ENCODE measurements at regions not wholly inside any gene's neighbourhood (a gene's known extent, or its start where the extent isn't known, plus 50 kb on each side); places are given as distances from the start of the nearest gene placed in this dataset.
"Not testable (repeated sequence)": the region's sequence is repeated elsewhere in the genome, so short reads cannot be mapped to it uniquely, and the experiment has no call there.

DNA sequence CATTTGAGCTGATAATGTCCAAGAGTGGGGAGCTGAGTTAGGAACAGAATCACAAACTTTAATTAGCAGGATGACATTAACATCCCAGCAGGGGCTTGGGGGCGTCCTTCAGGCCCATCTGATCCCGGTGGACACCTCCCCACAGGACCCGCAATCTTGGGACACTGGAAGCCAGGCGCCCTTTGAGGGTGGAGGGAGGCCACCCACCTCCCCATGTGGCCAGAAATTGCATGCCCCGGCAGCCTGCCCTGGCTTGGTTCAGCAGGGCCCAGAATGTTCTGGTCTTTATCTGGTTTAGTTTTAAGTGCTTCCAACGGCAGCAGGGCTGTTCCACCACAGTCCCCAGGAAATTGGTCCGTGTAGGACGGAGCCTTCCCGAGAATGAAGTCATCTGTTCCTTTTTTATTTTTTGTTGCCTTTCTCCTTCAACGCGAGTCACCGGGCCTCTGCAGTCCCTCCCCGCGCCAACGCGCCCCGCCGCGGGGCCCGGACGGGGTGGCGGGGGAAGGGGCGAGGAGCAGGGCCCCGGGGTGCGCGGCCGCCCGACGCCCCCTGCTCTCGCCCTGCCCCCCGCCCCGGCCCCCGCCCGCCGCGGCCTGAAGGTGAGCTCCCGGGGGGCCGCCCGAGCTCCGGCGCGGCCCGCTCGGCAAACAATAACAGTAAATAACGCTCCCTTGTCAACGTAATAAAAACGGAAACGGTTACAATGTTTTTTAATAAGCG, 207.9 kb downstream of the C9orf50 start:
- DNase-seq: peak; percentile 56
- peak; percentile 24 for ATAC-seq

- ATAC-seq, DNase-seq: not testable (repeated sequence)
Observed at GRCh38 chr9:129412176-129412813, 208.6 kb downstream of the C9orf50 start.

DNA sequence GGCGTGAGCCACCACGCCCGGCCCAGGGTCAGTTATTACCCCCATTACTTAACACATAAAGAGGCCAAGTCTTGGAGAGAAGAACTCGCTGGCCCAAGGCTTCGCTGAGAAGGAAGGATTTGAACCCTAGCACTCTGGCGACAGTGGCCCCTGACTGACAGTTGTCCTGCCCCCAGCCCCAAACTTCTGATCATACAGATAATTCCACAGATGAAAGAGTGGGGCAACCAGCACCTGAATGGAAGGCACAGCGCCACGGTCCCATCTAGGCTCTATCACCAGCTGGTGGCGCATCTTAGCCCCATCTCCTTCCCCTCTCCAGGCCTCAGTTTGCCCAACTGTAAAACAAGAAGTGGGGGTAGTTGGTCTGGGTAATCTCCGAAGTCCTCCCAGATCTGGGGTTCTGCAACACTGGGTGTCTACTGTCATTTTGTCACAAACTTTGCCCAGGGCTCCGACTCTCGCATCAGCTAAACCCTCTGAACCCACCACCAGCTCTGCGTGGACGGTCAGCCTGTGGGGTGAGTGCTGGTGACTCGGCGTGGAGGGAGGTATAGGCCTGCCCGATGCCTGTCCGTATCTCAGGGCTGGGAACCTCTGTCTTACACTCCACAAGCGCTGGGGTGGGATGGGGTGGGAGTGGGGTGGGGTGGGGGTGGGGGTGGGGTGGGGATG, 209.3 kb downstream of the C9orf50 start:
- no peak for ATAC-seq
- DNase-seq: no peak

DNA sequence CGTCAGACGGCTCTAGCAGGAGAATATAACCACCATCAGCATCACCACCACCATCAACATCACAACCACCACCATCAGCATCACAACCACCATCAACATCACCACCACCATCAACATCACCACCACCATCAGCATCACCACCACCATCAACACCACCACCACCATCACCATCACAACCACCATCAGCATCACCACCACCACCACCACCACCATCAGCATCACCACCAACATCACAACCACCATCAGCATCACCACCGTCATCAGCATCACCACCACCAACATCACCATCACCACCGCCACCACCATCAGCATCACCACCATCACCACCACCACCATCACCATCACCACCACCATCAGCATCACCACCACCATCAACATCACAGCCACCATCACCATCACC, 210.7 kb downstream of the C9orf50 start:
- ATAC-seq (no peak), DNase-seq (no peak)

DNA sequence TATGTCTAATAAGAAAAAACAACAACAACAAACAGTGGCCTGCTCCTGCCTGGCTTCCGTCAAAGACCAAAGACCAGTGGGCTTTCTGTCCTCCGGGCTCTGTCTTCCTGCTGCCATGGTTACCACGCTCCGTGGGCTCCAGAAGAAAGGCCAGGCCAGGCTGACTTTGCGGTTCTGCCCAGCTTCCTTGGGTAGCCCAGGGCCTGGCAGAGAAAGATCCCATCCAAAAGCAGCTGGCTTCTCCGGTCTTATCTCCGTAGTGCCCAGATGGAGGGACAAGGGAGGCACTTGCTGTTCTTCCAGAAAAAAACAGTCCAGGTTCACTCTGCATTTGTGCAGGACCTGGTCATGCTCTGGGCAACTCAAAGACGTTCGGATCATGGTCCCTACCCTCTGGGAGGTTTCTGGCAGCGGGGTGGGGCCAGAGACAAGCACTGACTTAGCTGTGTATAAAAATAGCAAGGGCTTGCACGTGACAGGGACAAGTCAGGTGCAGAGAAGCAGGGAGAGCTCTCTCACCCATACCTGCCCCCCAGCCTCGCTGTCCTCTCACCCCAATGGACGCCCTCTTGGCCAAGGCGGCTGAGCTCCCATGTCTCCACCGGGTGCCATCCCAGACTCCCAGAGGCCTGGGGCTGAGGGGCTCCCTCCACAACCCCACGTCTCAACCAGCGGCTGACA, 212.2 kb downstream of the C9orf50 start:
- ATAC-seq (no peak), DNase-seq (no peak)

GRCh38 chr9:129407905-129408452, 212.9 kb downstream of the C9orf50 start:
- ATAC-seq: no peak
- DNase-seq: no peak

- ATAC-seq (no peak), DNase-seq (no peak)
Observed at GRCh38 chr9:129406278-129407225, 214.3 kb downstream of the C9orf50 start.

DNA sequence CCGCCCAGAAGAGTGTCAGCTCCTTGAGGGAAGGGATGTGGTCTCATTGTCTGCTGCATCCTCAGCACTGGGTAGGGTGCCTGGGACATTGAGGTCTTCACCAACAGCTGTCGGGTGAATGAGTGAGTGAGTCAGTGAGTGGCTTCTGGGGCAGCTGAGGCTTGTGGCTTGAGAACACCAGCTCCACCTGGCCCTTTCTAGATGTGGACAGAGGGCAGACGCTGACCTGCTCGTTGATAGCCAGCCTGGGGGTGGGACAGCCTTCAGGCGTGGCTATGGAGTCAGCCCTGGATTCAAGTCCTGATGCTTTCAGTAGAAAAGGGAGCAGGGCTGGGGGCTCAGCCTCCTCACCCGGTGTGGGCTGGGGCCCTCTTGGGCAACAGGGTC, 215.1 kb downstream of the C9orf50 start:
- ATAC-seq (no peak), DNase-seq (no peak)

GRCh38 chr9:129405089-129405826, 215.6 kb downstream of the C9orf50 start:
- DNase-seq (no peak), ATAC-seq (no peak)

DNA sequence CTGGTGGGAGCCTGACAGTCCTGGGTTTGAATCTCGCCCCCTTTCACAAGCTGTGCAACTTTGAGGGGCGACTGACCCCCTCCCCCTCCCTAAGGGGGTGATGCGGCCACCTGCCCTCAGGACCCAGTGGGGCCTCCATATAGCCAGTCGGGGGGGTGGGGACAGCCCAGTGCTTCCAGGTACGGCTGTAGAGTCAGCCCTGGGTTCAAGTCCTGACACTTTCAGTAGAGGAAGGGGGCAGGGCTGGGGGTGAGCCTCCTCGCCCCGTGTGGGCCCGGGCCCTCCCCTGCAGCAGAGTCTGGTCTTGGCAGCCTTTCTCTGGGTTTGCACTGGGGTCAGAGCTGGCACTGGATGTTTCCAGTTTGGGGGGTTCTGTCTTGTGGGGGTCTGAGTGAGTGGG, 216.3 kb downstream of the C9orf50 start:
- DNase-seq: no peak
- no peak for ATAC-seq

DNA sequence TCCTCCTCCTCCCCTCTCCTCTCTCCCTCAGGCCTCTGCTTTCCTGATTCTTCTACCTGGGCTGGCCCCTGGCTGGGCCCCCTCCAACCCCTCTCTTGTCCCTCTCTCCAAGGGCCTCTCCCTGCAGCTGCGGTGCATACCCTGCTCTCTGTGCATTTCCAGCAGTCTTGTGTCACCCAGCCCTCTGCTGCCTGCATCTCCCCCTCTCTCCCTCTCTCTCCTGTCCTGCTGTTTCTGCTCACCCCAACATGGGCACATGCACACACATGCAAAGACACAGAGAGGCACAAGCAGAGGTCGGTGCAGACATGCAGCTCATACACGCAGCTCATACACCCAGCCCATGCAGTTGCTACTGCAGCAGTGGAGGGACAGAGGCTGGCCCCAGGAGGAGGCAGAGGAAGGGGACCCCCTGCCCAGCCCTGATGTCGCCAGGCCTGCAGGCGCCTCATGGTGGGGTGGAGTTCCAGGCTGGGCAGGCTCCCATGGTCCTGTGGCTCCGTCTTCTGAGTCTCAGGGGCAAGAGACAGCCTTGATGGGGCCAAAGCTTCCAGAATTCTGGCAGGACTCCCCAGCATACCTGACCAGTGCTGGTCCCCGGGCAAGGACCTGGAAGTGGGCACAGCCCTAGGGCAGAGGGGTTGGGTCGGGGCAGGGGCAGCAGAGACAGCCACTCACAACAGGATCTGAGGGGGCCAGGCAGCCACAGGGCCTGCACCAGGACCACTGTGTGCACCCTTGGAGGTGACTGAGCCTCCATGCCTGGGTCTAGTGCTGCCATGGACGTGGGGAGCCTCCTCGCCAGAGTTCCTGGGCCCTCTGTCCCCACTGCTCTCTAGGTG, 216.9 kb downstream of the C9orf50 start:
- DNase-seq (no peak), ATAC-seq (no peak)

DNA sequence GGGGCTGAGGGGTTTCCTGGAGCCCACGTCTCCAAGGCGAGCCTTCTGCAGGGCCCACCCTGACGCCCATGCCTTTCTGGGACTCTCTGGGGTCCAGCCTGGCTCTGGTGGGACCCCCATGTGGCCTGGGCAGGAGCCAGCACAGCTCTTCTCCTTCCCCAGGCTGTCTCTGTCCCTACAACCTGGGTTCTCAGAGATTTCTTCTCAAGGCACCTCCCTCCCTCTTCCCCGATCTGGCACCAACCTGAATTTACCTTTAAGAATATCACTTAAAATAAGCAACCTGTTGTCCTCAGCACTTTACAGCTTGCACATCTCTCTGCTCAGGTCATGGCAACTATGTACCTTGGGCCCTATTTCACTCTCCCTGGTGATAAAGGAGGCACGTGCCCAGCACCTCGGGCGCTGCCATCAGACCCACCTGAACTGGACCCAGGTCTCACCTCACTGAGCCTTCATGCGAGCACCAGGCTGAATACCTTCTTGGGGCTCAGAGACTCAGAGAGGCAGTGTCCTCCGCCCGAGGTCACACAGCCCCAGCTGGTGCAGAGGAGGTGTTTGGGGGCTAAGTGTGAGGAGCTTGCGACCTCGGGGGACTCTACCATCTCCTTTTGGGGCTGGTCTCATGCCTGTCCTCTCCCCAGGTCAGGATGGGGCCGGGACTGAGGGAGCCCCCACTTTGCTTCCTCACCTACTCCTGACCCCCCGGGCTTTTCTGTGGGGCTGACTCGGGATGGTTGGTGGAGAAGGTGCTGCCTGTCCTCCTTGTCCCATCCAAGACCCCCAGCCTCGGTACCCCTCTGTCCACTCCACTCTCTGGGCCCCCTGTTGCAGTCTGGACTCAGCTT, 217.7 kb downstream of the C9orf50 start:
- ATAC-seq: no peak
- no peak for DNase-seq

- ATAC-seq (no peak), DNase-seq (no peak)
Observed at GRCh38 chr9:129402371-129402739, 218.5 kb downstream of the C9orf50 start.

- ATAC-seq: no peak
Observed at GRCh38 chr9:129401623-129402370, 219.1 kb downstream of the C9orf50 start.

DNA sequence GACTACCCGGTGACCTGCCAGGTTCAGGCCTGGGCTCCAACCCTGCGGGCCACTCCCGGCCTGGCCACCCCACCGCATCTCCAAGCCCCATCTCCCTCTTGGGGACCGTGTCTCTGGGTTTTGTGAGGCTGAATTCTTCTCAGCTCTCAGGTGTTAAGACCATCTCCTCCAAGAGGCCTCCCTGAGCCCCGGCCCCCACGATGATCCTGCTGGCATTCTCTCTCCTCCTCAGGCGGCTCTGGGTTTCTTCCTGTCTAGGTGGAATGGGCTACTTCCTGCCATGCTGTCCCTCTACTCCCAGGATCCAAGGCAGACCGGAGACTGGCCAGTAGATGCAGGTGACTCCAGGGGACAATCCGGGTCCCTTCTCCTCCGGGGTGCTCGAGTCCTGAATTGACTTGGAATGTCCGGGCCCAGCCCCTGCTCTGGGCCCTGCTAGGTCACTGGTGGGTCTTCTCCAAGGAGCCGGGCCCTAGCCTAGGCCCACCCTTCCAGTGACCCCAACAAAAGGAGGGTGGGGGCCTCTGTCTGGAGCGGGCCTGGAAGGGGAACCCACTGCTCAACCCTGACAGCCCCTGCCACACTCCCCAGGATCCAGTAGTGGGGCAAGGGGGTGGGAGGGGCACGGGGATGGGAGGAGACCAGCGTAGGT, 219.8 kb downstream of the C9orf50 start:
- DNase-seq (no peak), ATAC-seq (no peak)

More at GRCh38 chr9:129401623-129402370, 219.1 kb downstream of the C9orf50 start:
- no peak for DNase-seq

GRCh38 chr9:129400001-129400970, 220.6 kb downstream of the C9orf50 start:
- DNase-seq: no peak
- no peak for ATAC-seq

All from stimulated activated naive CD8-positive, alpha-beta T cell treated with anti-CD3 and anti-CD28 coated beads, Interleukin-15, Interleukin-2, amounts not matched to agents 100 U/mL and 50 U/mL, for 24 hours (primary cell).